Stimulated activated CD4-positive, alpha-beta T cell treated with anti-CD3 and anti-CD28 coated beads, Interleukin-4, amount 100 ng/mL, for 4 hours (primary cell): ENCODE measurements at regions not wholly inside any gene's neighbourhood (a gene's known extent, or its start where the extent isn't known, plus 50 kb on each side); places are given as distances from the start of the nearest gene placed in this dataset.

Experiments
- DNase-seq, 2 experiments: peaks; one replicate each; pipeline ENCODE4 v3.0.0-alpha.2; 2020

GRCh38 chr3:159560214-159560979 lies 428.2 kb upstream of the IL12A start:
- DNase-seq: no peak

DNA sequence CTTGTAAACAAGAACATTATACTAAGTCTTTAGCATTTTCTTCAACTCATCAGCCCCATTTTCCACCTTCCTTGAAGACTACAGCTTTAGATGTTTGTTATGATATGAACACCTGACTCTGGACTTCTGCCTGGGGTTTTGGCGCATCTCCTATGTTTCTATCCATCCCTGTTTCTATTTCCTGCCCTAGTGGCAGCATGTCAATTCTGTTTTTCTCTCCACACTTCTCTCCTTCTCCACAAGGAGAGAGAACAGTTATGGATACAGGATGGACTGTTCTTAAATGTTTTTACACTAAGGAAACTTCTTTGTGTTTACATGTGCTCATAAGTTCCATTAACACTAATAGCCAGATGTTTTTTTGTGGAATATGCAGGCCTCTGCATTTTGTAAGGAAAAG lies 423.3 kb upstream of the IL12A start:
- DNase-seq: no peak

DNA sequence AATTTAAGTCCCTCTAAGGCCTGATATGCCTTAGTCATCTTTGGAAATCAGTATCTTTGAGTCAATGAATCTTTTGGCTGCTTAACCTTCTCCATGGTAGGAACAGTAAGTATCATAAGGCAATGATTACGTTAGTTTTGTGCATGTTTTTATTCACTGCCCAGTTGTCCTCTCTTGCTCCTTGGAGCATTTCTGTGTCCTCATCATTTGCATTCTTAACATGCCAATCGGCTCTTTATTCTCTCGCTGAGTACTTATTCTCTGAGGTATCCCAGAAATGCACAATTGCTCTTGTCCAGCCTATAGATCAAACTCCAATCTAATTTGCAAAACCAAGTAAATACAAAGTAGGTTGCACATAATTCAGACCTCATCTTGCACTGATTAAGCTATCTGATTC lies 405.0 kb upstream of the IL12A start:
- no peak for DNase-seq

DNA sequence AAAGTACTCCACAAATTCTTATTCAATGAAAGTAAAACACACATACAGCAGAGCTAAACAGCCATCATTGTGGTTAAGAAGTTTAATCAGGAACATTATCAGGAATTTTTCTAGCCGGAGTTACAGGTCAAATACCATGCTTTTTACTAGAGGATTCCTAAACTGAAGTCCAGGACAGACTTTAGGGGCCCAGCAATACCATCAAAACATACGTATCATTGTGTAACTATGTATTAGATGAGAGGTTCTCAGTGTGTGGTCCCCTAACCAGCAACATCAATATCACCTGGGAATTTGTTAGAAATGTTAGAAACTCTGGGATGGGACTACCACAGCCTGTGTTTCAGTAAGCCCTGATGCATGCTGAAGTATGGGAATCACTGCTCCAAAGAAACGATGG lies 404.2 kb upstream of the IL12A start:
- no peak for DNase-seq

DNA sequence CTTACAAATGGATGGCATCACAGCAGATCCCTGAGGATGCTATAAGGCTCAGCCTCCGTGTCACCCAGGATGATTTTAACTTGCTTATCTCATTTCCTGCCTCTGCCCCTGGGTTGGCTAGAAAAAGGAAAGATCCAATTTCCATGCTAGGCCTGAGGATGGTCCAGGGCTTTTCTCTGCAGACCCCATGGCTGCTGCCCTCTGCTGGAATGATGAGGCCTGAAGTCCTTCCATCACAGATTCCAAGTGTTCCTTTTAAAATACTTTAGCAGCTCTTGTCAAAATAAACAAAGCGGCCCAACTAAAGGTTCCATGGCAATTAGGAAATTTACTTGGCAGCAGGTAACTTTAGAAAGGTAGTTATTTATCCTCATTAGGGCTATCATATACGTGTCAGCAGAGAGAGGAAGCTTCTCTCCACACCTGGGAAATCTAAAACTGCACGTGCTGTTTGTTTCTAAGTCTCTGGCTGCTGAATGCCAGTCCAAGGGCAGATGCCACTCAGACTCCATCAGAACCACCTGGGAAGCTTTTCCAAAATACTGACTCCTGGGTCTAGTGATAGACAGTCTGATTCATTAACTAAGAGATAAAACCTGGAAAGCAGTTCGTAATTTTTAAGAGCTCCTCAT lies 401.9 kb upstream of the IL12A start:
- DNase-seq: no peak

DNA sequence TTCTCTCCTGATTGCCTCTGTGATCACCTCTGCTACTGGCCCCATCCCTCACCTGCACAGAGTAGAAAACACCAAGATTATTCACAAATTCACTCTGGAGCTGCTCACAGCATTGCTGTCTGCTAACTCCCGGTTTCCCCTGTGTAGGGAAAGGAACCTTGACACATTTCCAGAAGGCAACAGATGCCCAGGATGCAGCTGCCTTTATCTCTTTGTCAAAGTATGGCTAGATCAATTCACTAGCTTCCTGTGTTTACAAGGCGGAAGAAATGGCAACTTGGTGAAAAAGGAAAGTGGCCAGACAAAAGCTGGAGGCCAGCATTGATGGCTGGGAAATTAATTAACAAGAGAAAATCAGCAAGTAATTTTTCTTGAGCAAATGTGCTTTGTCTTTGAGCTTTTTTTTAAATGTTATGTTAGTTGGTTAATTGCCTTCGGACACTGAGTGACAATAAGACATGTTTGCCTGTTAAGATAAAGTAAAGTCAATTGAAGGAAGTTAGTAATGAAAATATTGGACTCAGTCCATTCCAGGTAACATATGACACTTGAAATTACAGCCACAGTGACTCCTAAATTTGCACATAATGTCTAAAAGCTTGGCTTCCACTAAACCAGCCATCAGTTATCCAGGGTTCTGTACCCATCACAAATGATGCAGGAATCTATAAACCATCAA lies 394.6 kb upstream of the IL12A start:
- DNase-seq: no peak

DNA sequence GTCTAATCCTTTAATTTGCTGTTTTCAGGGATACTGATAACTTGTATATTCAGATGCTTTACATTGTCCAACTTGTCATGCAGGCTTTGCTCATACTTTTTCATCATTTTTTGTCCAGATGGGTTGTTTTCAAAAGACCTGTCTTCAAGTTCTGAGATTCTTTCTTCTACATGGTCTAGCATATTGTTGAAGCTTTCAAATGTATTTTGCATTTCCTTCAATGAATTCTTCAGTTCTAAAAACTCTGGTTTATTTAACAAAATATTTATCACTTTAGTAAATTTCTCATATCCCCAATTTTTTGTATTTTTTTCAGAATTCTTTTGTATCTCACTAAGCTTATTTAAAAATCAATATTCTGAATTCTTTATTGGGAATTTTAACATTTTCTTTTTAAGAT lies 388.3 kb upstream of the IL12A start:
- no peak for DNase-seq

DNA sequence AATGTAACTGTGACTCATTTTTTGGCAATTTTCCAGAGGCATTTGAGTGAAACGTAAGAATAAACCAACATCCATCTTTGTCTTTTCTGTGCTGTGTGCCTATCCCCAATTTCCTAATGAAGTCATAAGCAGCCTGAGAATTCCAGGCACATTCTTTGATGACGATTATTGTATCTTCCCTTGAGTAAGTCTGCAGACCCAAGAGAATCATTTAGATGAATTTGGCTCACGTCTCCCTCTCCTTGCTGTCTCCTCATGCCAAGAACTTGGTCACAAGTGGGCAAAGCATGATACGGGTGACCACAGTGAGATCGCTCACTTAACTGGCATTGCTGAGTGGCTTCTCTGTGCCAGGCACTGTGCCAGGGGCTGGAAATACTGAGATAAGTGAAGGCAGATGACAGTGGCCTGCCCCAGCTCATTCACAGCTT lies 384.5 kb upstream of the IL12A start:
- DNase-seq: no peak

DNA sequence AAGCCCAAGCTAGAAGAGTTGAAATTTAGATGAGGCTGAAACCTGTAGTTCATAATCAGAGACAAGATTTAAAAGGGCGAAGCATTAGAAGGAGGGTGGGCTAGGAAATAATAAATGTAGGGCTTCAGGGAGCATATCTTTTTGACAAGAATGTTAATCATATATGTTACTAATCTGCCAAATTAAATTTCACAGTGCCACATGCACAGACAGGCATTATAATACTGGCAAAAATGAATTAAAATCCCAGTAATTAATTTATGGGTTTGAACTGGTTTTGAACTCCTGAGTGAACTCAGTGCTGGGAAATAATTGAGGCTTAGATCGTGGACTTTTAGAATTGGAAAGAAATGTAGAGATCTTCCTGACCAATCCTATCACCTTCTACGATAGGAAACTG lies 383.5 kb upstream of the IL12A start:
- no peak for DNase-seq

DNA sequence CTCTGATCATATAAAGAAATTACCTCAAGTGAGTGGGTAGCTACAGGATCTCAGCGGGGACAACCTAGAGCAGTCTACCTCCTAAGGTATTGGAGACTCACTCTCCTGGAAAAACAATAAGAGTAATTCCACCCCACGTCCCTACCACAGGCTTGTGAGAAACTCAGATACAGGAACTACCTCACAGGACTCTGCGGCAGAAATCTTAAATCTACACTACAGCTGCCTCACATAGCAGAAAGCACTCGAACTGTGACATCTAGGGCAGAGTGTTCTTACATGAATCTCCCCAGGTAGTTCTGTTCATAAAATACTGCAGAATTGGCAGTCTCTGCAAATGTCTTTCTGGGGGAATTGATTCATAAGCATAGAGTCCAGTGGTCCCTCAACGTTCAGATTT lies 382.9 kb upstream of the IL12A start:
- no peak for DNase-seq

DNA sequence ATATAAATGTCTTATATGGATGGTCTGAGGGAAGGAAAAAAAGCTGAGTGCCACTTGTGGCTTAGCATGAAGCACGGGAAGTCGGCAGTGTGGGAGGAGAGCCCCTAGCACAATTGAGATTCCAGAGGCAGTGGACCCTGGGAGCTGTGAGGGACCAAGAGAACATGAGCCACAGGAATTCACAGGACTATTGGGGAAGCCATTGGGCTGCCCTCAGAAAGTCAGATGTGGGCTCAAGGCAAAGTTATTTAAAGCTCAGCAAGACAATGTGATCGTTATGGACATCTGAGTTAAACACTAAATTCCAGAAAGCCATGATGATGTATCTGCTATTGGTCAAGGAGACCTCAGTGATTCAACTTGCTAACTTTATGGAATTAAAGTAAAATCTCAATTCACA lies 380.8 kb upstream of the IL12A start:
- DNase-seq: no peak

DNA sequence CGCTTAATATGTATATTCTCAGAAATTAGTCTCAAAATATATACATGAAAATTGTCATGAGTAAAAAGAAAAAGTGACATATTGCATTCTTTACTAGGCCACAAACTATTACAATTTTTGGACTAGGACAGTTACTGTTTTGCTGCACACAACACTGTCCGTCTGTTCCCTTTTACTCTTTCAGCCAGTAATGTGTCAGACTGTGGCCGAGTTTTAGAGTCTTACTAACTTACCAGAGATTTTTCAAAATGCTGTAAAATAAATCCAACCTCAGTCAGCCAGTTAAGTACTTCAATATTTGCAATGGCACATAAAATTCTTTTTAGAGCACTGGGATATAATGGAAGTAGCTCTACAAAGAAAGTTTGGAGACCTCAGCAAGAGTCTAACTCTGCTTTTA lies 380.3 kb upstream of the IL12A start:
- no peak for DNase-seq

DNA sequence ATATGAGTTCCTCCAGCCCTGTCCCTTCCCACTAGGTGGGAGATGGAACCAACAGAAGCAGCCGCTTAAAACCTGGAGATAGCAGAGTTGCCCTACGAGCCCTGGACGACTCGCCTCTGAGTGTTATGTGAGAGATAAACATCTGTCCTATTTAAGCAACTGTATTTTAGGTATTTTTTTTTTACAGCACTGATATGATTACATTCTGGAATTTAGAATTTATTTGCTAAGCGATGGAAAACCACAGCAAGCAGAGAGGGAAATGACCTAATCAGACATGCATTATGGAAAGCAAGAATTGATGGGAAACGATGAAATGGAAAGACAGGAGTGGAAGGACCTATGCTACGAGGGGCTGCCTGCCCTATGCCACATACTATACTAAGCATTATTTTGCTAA lies 379.0 kb upstream of the IL12A start:
- DNase-seq: no peak

DNA sequence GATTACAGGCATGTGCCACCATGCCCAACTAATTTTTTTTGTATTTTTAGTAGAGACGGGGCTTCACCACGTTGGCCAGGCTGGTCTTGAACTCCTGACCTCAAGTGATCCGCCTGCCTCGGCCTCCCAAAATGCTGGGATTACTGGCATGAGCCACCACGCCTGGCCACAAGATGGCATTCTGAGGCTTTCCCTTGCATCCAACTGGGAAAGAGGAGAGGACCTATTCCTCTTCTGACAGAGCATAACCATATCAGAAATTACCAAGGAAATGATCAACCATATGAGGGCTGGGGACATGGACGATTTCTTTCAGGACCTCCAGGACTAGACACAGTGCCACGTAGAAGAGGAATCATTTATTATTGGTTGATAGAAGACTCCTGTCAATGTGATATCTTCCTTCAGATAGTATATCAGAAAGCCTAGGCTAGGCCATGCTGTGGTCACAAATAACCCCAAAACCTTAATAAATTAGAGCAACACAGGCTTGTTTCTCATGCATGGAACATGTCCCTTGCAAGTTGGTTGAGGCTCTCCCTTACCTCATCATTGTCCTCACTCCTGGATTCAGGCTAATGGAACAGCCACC lies 372.3 kb upstream of the IL12A start:
- no peak for DNase-seq

DNA sequence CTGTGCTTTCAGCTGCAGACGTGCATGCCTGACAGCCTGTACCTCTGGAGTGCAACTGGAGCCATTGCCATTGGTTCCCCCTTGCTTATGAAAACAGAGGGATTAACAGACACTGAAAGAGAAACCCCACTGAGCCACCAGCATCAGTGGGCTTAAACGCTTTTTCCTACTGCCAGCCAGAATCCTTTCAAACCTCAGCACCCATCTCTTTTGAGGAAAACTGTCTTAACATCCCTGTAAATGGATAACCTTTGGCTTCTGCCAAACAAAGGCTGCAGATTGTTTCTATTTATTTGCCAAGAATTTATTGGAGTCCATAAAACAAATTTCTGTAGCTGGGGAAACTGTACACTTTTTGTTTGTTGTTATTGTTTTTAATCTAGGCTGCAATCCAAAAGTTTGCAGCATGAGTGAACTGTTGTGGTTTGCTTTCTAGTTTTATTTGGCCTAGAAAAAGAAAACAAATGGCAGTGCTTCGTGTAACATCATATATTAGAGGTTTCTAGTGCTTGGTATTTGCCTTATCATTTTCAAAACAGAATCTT lies 369.2 kb upstream of the IL12A start:
- no peak for DNase-seq

- DNase-seq: no peak
Observed at GRCh38 chr3:159620281-159620680, 368.4 kb upstream of the IL12A start.

DNA sequence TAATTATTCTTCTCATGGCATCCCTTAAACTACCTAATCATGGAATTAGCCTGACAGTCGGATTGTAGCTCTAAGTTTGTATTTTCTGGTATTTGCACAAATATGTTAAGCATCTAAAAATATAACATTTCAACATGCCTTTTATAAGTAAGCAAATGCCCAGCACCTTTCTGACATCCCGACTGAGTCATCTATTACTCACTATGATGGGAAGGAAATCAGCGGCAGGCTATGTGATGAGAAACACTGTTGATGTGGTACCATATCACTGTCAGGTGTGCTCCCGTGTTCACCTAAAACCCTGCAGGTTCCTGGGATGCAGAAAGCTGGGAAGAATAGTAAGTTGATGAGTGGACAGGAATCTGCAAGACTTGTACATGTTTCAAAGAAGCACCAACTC lies 367.8 kb upstream of the IL12A start:
- no peak for DNase-seq

DNA sequence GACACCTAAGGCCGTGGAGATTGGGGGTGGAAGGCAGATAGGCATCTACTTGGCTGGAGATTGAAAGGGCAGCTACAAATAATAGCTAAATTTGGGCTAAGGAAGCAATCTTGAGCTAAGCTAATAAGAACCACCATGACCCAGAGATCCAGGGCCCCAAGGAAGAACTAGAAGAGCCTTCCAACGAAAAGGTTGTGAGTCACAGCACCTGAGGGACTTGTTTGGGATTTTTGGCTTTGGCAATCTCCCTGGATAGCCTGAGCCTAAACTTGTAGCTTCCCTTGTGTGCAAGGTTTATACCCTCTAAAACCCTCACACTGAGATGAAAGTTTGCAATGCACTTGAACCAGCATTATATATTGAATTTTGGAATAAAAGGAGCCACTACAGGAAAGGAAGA lies 364.0 kb upstream of the IL12A start:
- no peak for DNase-seq

DNA sequence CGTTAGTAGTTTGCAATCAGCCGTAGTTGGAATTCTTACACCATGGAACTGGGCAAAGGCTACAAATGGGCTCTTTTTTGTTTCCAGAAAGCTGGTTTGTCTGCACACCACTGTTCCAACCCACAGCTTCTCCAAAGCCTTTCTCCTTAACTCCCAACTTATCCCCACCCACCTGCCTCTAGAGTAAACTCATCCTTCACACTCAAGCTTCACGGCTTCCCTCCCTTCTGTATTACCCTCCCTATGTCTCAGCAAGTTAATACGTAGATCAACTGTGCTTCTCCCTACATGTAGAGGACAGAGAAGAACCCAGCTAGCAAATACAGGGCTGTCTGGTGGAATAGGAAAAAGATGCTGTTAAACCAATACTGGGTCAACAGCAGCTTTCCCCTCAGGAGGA lies 363.0 kb upstream of the IL12A start:
- no peak for DNase-seq

DNA sequence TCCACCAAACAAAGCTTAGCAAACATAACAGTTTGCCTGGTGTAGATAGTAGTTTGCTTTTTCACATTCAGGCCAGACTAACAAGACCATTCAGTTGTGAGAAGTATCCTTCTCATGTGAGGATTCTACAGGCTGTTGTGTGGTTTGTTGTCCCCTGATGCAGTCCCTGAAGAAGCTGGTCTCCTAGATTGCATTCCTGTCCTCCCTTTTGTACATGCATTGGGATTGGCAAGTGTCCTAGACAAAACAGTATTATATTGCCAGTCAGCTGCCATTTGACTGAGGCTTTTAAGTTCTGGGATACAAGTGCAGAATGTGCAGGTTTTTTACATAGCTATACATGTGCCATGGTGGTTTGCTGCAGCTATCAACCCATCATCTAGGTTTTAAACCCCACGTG lies 362.0 kb upstream of the IL12A start:
- no peak for DNase-seq

- no peak for DNase-seq
Observed at GRCh38 chr3:159627229-159627628, 361.4 kb upstream of the IL12A start.

DNA sequence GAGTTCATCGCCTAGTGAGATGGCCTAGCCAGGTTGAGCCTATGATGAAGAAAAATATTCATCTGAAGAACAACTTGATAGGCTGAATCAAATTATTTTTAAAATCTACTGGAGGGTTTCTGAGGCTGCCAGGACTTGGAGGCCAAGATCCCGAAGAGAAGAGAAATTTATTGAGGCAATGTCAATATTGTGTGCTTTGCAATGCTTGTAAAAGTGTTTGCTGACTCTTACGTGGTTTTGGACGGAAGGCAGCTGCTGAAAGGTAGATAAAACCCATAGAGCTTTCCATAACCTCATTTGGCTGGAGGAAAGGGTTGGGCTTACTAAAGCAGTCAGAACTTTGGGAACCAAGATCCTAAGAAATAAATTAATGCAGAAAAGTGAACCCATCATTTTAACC lies 361.0 kb upstream of the IL12A start:
- DNase-seq: no peak

DNA sequence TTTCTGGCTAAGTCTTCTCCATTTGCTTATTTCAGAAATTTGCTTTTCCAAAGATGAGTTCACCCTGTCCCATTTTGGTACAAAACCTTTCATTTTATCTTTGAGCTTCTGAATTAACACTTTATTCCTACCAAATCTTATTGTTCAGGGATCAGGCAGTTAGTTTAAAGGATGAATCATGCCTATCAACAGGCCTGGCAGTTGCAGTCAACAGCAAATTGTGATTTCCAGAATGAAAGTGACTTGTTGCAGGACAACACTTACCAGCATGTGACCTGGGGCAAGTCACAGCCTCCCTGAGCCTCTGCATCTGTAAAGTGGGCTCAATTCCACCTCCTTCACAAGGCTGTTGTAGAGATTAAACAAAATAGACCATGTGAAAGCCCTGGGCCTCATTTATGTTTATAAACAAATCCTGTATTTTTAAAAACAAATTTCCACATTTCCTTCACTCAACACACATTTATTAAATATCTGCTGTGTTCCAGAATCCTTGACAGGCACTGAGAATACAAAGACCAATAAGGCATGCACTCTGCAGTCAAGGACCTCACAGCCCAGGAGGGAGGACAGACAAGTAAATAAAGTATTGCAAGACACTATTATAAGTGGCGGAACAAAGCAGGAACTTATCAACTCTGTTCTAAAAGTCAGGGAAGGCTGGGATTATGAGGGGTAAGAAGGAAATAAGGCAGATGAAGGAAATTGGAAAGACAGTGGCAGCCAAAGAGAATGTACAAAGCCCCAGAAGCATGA lies 359.1 kb upstream of the IL12A start:
- no peak for DNase-seq
